Ascending aorta (tissue), 2 donors: ENCODE measurements at regions not wholly inside any gene's neighbourhood (a gene's known extent, or its start where the extent isn't known, plus 50 kb on each side); places are given as distances from the start of the nearest gene placed in this dataset.

ENCODE experiments used
- DNase-seq, 2 donors: peaks; one replicate each; pipeline ENCODE4 v3.0.0-alpha.2; 2019; ENCODE audit warnings: low spot score in 2 of 2
- H3K27ac ChIP-seq, 2 donors: fragments of 200-600 bp; sonication (generic); one replicate each; pipeline ENCODE4 v1.5.1; 2016 to 2017; ENCODE audit warnings: mild to moderate bottlenecking in 1 of 2
- H3K27me3 ChIP-seq: fragments of 200-600 bp; sonication (generic); one replicate; pipeline ENCODE4 v1.5.1; 2017
- H3K36me3 ChIP-seq, 2 donors: fragments of 200-600 bp; sonication (generic); one replicate each; pipeline ENCODE4 v1.5.1; 2016
- H3K4me1 ChIP-seq, 2 donors: fragments of 200-600 bp; sonication (generic); one replicate each; pipeline ENCODE4 v1.5.1; 2016 to 2017; ENCODE audit warnings: mild to moderate bottlenecking in 1 of 2
- H3K4me3 ChIP-seq, 2 donors: fragments of 200-600 bp; sonication (generic); one replicate each; pipeline ENCODE4 v1.5.1; 2016 to 2017; ENCODE audit warnings: mild to moderate bottlenecking in 1 of 2
- H3K9me3 ChIP-seq, 2 donors: fragments of 200-600 bp; sonication (generic); one replicate each; pipeline ENCODE4 v1.5.1; 2016
- CTCF ChIP-seq, 3 experiments: fragments of 200-600 bp in 2 of 3; fragments of 450-650 bp in 1 of 3; sonication (generic) in 2 of 3; IDR thresholded peaks; one replicate each; pipeline ENCODE4 v1.5.1; 2016 to 2019; ENCODE audit warnings: antibody characterized with exemption in 3 of 3, mild to moderate bottlenecking in 1 of 3, moderate library complexity in 1 of 3
- intact Hi-C: fragments of 100-400 bp; cut with DNase I; formaldehyde crosslinking; loops from one replicate; pipeline ENCODE4 v1.15.1; 2023

- no peaks in the 10 kb centered on the region for H3K27me3 ChIP-seq
- TF ChIP-seq CTCF (IDR thresholded peaks at IDR 0.05) = no peak
- H3K27ac ChIP-seq = no peak overlapping the region
- H3K36me3 ChIP-seq = no peaks in the 10 kb centered on the region
- no peaks in the 10 kb centered on the region for H3K9me3 ChIP-seq
- H3K4me1 ChIP-seq = no peaks in the 10 kb centered on the region
- H3K4me3 ChIP-seq = no peak overlapping the region
- intact Hi-C loops = no loop called here
- DNase-seq = no peak
These were observed 1190.6 kb downstream of the SORCS1 start for GRCh38 chr10:105973902-105974301.

GRCh38 chr10:105973360-105973759 is 1191.1 kb downstream of the SORCS1 start:
- no peak for DNase-seq
- no peaks in the 10 kb centered on the region for H3K36me3 ChIP-seq
- H3K27me3 ChIP-seq = no peaks in the 10 kb centered on the region
- intact Hi-C loops = no loop called here
- no peaks in the 10 kb centered on the region for H3K4me1 ChIP-seq
- no peaks in the 10 kb centered on the region for H3K9me3 ChIP-seq
- no peak for TF ChIP-seq CTCF (IDR thresholded peaks at IDR 0.05)
- no peak overlapping the region for H3K27ac ChIP-seq
- H3K4me3 ChIP-seq = no peak overlapping the region

GRCh38 chr10:105971460-105971859 is 1193.0 kb downstream of the SORCS1 start:
- Histone ChIP-seq H3K4me3 (no peak overlapping the region), H3K27ac (no peak overlapping the region), H3K36me3 (no peaks in the 10 kb centered on the region), H3K9me3 (no peaks in the 10 kb centered on the region), H3K4me1 (no peaks in the 10 kb centered on the region), H3K27me3 (no peaks in the 10 kb centered on the region)
- DNase-seq = no peak
- TF ChIP-seq CTCF (IDR thresholded peaks at IDR 0.05) = no peak
- intact Hi-C loops = no loop called here

GRCh38 chr10:105969884-105970377 is 1194.6 kb downstream of the SORCS1 start:
- no peak for DNase-seq
- Histone ChIP-seq H3K36me3 (no peaks in the 10 kb centered on the region), H3K4me3 (no peak overlapping the region), H3K9me3 (no peaks in the 10 kb centered on the region), H3K27ac (no peak overlapping the region), H3K4me1 (no peaks in the 10 kb centered on the region), H3K27me3 (no peaks in the 10 kb centered on the region)
- intact Hi-C loops = no loop called here
- TF ChIP-seq CTCF (IDR thresholded peaks at IDR 0.05) = no peak

GRCh38 chr10:105968666-105969065 is 1195.8 kb downstream of the SORCS1 start:
- no peak overlapping the region for H3K4me3 ChIP-seq
- DNase-seq = no peak
- no peaks in the 10 kb centered on the region for H3K9me3 ChIP-seq
- no peak for TF ChIP-seq CTCF (IDR thresholded peaks at IDR 0.05)
- intact Hi-C loops = no loop called here
- no peak overlapping the region for H3K27ac ChIP-seq
- no peaks in the 10 kb centered on the region for H3K4me1 ChIP-seq
- no peaks in the 10 kb centered on the region for H3K27me3 ChIP-seq
- H3K36me3 ChIP-seq = no peaks in the 10 kb centered on the region

GRCh38 chr10:105967256-105967655 is 1197.2 kb downstream of the SORCS1 start:
- Histone ChIP-seq H3K4me1 (no peaks in the 10 kb centered on the region), H3K27me3 (no peaks in the 10 kb centered on the region), H3K36me3 (no peaks in the 10 kb centered on the region), H3K9me3 (no peaks in the 10 kb centered on the region), H3K4me3 (no peak overlapping the region), H3K27ac (no peak overlapping the region)
- no peak for DNase-seq
- no peak for TF ChIP-seq CTCF (IDR thresholded peaks at IDR 0.05)
- intact Hi-C loops = no loop called here
